AG09309 (cell line): ENCODE measurements at regions not wholly inside any gene's neighbourhood (a gene's known extent, or its start where the extent isn't known, plus 50 kb on each side); places are given as distances from the start of the nearest gene placed in this dataset.
"Not testable (repeated sequence)": the region's sequence is repeated elsewhere in the genome, so short reads cannot be mapped to it uniquely, and the experiment has no call there.

Experiments
- DNase-seq: peaks from one replicate; pipeline ENCODE4 v3.0.0-alpha.2; 2010; ENCODE audit warnings: low read depth
- H3K4me3 ChIP-seq: 2 replicates; pipeline ENCODE4 v1.5.1; 2011; ENCODE audit warnings: mild to moderate bottlenecking, low read depth, low read length, moderate library complexity; ENCODE audit not compliant: control insufficient read depth
- CTCF ChIP-seq: IDR thresholded peaks from 2 replicates; pipeline ENCODE4 v1.5.1; 2011; ENCODE audit warnings: mild to moderate bottlenecking, low read depth, low read length, inconsistent platforms; ENCODE audit not compliant: insufficient read depth, control insufficient read depth; ENCODE audit errors: missing control alignments

DNA sequence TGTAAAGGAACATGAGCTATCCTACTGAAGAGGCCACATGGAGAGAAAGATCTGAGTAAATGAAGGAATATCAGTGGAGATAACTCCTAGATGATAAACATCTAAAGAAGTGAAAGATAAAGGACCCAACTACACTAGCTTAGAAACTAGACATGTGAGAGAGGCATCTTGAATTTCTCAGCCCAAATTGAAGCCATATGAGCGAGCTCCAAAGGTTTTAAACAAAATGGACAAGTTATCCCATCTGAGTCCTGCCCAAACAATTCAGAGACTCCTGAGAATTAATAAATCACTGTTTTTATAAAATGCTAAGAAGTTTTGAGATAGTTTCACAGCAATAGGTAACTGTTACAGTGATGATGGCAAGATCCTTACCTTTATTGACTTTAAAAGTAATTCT is 438.9 kb downstream of the NAV3 start:
- DNase-seq = no peak
- TF ChIP-seq CTCF = no peak
- no peak overlapping the region for H3K4me3 ChIP-seq

DNA sequence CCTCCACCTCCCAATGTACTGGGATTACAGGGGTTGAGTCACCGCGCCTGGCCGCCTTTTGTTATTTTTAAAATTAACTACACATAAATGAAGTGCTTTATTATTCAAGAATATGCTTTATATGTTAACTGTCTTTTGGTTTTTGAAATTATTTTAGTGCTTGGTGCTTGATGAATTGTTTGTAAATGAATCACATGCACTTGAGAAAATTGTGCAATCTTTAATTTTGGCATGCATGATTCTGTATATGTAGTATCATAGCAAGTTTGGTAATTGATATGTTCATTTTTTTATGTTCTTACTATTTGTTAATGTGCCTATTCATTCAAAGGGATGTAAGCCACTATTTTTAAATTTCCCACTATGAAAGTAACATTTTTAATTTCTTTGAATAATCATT is 440.9 kb downstream of the NAV3 start:
- TF ChIP-seq CTCF = no peak
- no peak overlapping the region for H3K4me3 ChIP-seq
- no peak for DNase-seq

- no peak overlapping the region for H3K4me3 ChIP-seq
- DNase-seq = no peak
- TF ChIP-seq CTCF = no peak
Measured at GRCh38 chr12:78275886-78276285, 445.2 kb downstream of the NAV3 start.

DNA sequence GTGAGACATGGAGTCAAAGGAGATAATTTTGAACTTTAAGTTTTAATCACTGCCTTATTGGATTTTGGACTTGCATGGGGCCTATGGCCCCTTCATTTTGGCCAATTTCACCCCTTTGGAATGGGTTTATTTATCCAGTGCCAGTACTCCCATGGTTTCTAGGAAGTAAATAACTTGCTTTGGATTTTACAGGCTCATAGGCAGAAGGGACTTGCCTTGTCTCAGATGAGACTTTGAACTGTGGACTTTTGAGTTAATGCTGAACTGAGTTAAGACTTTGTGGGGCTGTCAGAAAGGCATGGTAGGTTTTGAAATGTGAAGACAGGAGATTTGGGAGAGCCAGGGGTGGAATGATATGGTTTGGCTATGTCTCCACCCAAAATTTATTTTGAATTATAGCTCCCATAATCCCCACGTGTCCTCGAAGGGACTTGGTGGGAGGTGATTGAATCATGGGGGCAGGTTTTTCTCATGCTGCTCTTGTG is 448.1 kb downstream of the NAV3 start:
- no peak for TF ChIP-seq CTCF
- no peak for DNase-seq

GRCh38 chr12:78279567-78279966 is 448.9 kb downstream of the NAV3 start:
- H3K4me3 ChIP-seq = no peak overlapping the region
- DNase-seq = no peak
- TF ChIP-seq CTCF = no peak

More for the DNA sequence above, 448.1 kb downstream of the NAV3 start:
- no peak overlapping the region for H3K4me3 ChIP-seq

GRCh38 chr12:78281102-78281501 is 450.4 kb downstream of the NAV3 start:
- DNase-seq, H3K4me3 ChIP-seq: not testable (repeated sequence)

- DNase-seq = no peak
- no peak overlapping the region for H3K4me3 ChIP-seq
- TF ChIP-seq CTCF = no peak
Measured at GRCh38 chr12:78284417-78284816, 453.7 kb downstream of the NAV3 start.
